GM10266 (cell line): ENCODE measurements at regions not wholly inside any gene's neighbourhood (a gene's known extent, or its start where the extent isn't known, plus 50 kb on each side); places are given as distances from the start of the nearest gene placed in this dataset.

ENCODE experiments used
- DNase-seq: peaks from one replicate; pipeline ENCODE4 v3.0.0; 2012; ENCODE audit errors: extremely low spot score
- CTCF ChIP-seq: IDR thresholded peaks from 2 replicates; pipeline ENCODE4 v1.5.1; 2012; ENCODE audit warnings: mild to moderate bottlenecking, low read depth; ENCODE audit not compliant: control insufficient read depth, insufficient read depth; ENCODE audit errors: missing control alignments

DNA sequence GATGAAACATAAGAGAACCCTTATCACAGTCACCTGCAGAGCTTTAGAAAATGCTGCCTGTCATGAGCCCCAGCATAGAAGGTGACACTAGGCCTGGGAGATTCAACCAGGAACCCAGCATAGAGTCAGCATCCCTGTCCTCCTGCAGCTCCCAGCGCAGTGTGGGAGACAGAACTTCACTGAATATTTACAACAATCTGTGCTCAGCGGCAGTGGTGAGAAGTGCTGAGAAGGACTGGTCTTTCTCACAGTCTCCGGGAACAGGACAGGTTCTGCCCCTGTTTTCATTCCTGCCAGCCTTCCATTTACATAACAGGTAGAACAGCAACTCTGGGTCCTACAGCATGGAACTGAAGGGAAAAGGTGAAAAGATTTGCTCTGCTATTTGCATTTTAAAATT lies 83.5 kb upstream of the GADD45A start:
- DNase-seq, result no peak
- TF ChIP-seq CTCF, result no peak

- DNase-seq, result no peak
- no peak for TF ChIP-seq CTCF
Measured at GRCh38 chr1:67601955-67602354, 83.0 kb upstream of the GADD45A start.

DNA sequence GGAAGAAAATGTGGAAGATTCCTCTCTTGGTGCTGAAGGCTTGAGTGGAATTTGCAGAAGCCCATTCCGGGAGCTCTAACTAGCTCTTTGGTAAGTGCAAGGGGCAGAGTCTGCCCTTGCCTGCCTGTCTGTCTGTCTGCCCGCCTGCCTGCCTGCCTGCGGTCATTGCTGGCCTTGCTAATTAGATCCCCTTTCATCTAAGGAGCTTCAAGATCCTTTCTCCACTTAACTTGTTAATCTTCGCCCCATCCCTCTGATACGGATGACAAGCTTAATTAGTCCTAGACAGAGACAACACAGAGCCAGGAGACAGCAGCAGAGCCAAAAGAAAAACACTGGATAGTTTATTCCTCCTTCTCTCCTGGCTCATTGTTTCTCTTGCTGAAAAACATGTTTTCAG lies 80.2 kb upstream of the GADD45A start:
- no peak for DNase-seq
- TF ChIP-seq CTCF, result no peak

DNA sequence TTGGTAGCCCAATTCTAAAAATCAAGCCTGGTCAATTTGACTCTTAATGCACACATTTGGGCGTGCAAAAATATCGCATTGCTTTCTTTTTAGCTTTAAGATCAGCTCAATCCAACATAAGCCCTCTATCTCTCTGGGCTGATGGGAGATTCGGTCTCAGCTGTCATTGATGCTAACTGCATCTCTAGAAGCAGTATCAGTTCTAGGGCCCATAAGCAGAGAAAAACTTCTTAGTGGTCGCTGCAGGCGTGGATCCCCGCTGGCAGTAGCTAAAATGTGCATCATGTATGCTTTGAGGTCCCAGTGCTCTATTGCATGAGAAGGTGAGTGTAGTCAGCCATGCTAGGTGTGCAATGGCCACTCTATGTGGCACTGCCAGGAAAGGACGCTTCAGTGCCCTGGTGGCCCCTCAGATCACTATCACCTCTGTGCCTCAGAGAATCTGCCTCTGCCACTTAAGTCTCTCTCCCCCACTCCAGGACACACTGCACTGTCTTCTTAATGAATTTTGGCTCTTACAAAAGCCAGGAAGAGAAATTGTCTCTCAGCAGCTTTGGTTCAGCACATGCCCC lies 79.7 kb upstream of the GADD45A start:
- no peak for DNase-seq
- TF ChIP-seq CTCF, result no peak

GRCh38 chr1:67607286-67607685 lies 77.7 kb upstream of the GADD45A start:
- no peak for TF ChIP-seq CTCF
- no peak for DNase-seq

DNA sequence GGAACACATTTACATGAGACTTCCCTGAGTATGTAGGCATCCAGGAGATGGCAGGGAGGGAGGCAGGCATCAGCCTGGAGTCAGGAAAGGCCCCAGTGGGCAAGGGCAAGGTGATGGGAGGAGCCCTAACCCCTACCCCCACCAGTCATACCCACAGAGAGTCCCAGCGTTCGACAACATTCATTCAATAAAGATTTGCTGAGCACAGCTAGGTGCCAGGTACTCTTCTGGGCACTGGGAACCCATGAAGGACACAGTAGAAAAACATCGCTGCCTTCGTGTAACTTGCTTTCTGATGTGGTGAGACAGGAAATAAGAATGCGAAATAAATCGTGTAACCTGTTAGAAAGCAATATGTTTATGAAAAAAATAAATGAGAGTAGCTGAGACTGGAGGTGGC lies 77.3 kb upstream of the GADD45A start:
- DNase-seq, result no peak
- TF ChIP-seq CTCF, result no peak

- no peak for DNase-seq
- TF ChIP-seq CTCF, result no peak
Measured at GRCh38 chr1:67608661-67609576, 76.1 kb upstream of the GADD45A start.
